ENCODE measurements at regions not wholly inside any gene's neighbourhood (a gene's known extent, or its start where the extent isn't known, plus 50 kb on each side); places are given as distances from the start of the nearest gene placed in this dataset.

GRCh38 chr3:14312375-14312774, 90.0 kb upstream of the SLC6A6 start:
- Histone ChIP-seq H3K79me2 (ENCODE audit: control insufficient read depth in 1 of 2, insufficient read depth in 2 of 2, low read length in 2 of 2) (no peaks in the 10 kb centered on the region), H4K91ac (replicated peaks; ENCODE audit: insufficient read length, low read length) (peak overlapping the region; percentile 32), H2BK120ac (replicated peaks; ENCODE audit: low read depth, low read length) (no peak overlapping the region), H3K36me3 (ENCODE audit: control insufficient read depth in 2 of 4, insufficient read depth in 4 of 4, low read length in 3 of 4) (no peaks in the 10 kb centered on the region), H3K18ac (ENCODE audit: extremely low read depth, low read length) (no peak overlapping the region), H2AK5ac (ENCODE audit: low read depth, low read length) (no peak overlapping the region), H3K4ac (replicated peaks; ENCODE audit: insufficient read length, low read depth, low read length) (no peak overlapping the region), H3K4me2 (ENCODE audit: insufficient read depth in 1 of 2, low read depth in 2 of 2, low read length in 2 of 2) (no peak overlapping the region), H4K20me1 (replicated peaks in 1 of 2; ENCODE audit: control insufficient read depth in 1 of 2, insufficient read depth in 2 of 2, low read length in 2 of 2) (no peaks in the 10 kb centered on the region), H3K9ac (replicated peaks in 1 of 4; ENCODE audit: extremely low read depth in 1 of 4, low read depth in 3 of 4, low read length in 3 of 4) (no peak overlapping the region), H2BK20ac (ENCODE audit: low read length) (no peak overlapping the region), H3K23me2 (ENCODE audit: low read depth, low read length) (0 out of 2 replicates have a peak, but pooled peaks cover 2% of the 10 kb centered on the region), H3K9me3 (ENCODE audit: insufficient read depth in 2 of 2, low read depth in 1 of 2, low read length in 1 of 2) (no peaks in the 10 kb centered on the region), H3K27me3 (replicated peaks in 1 of 4; ENCODE audit: control insufficient read depth in 3 of 4, extremely low read depth in 1 of 4, insufficient read depth in 3 of 4, low read length in 3 of 4) (peaks cover 0 to 2% (median 0%) of the 10 kb centered on the region in 4 experiments; a peak in 1 of 7 replicates), H3K4me3 (ENCODE audit: extremely low read depth in 1 of 4, insufficient read depth in 2 of 4, low read depth in 3 of 4, low read length in 4 of 4) (no peak overlapping the region), H4K5ac (ENCODE audit: insufficient read length, low read depth, low read length) (no peak overlapping the region), H3K27ac (ENCODE audit: low read depth, low read length) (no peak overlapping the region), H3K79me1 (ENCODE audit: low read depth, low read length) (no peaks in the 10 kb centered on the region), H4K8ac (ENCODE audit: extremely low read depth, insufficient read depth, low read length) (no peak overlapping the region), H3K23ac (ENCODE audit: insufficient read length) (no peak overlapping the region), H2BK15ac (ENCODE audit: low read length) (no peak overlapping the region), H2AFZ (ENCODE audit: low read length) (no peak overlapping the region; the same call in 1 of the 2 replicates), H3K56ac (replicated peaks; ENCODE audit: insufficient read length, low read depth, low read length) (no peak overlapping the region), H3K14ac (ENCODE audit: insufficient read length) (no peak overlapping the region), H2BK12ac (ENCODE audit: low read depth, low read length) (no peak overlapping the region), H3K4me1 (replicated peaks in 1 of 4; ENCODE audit: control insufficient read depth in 3 of 4, insufficient read depth in 4 of 4, low read length in 3 of 4) (peaks cover 0 to 8% (median 0%) of the 10 kb centered on the region in 4 experiments; a peak in 3 of 7 replicates), H2BK5ac (ENCODE audit: low read depth, low read length) (no peak overlapping the region)
- FAIRE-seq = no peak
- DNase-seq (ENCODE audit: low read depth in 1 of 2, low spot score in 2 of 2) = no peak
- WGBS, 2 experiments (ENCODE audit: extremely low coverage in 1 of 2, insufficient coverage in 1 of 2, insufficient read length in 1 of 2, insufficient replicate concordance in 2 of 2, low coverage in 1 of 2, low lambda C conversion rate in 2 of 2, missing lambda C conversion rate in 1 of 2) = 93% methylated on average over 10 of the region's 10 CpGs; no CpG with 5 or more reads in 1 of the 2 experiments
- ChIA-PET POLR2A (ENCODE audit: partially characterized antibody) (no interaction called here), CTCF (ENCODE audit: partially characterized antibody) (interaction anchor here (1.0 to 2.1 kb wide), 5 partner anchors 10 to 197 kb away, joined by 3 to 7 read pairs (median 3); no protein-coding TSS in a partner anchor)
- TF ChIP-seq CREB1 (IDR thresholded peaks at IDR 0.05) (no peak), RAD21 (IDR thresholded peaks at IDR 0.05 in 1 of 2, conservative IDR thresholded peaks at IDR 0.05 in 1 of 2; ENCODE audit: low read depth in 2 of 2, low read length in 2 of 2) (peak in 1 of 2 experiments; percentile 14; a peak in 1 of 4 replicates)

All from H1 (cell line).